Right atrium auricular region (tissue), 2 donors: ENCODE measurements at regions not wholly inside any gene's neighbourhood (a gene's known extent, or its start where the extent isn't known, plus 50 kb on each side); places are given as distances from the start of the nearest gene placed in this dataset.
"Not testable (repeated sequence)": the region's sequence is repeated elsewhere in the genome, so short reads cannot be mapped to it uniquely, and the experiment has no call there.

ENCODE experiments used
- DNase-seq: peaks from one replicate; pipeline ENCODE4 v3.0.0-alpha.2; 2019; ENCODE audit warnings: low spot score
- H3K27ac ChIP-seq, 2 donors: fragments of 200-600 bp; sonication (generic); 1 replicate in 1 of 2; 2 replicates in 1 of 2; pipeline ENCODE4 v1.5.1; 2016 to 2019
- H3K27me3 ChIP-seq, 2 donors: fragments of 200-600 bp; sonication (generic); one replicate each; pipeline versions ENCODE4 v1.5.1 to v1.6.0; 2017 to 2019
- H3K36me3 ChIP-seq: fragments of 200-600 bp; sonication (generic); one replicate; pipeline ENCODE4 v1.5.1; 2016
- H3K4me1 ChIP-seq, 2 donors: fragments of 200-600 bp; sonication (generic); one replicate each; pipeline versions ENCODE4 v1.5.1 to v1.6.0; 2017 to 2019
- H3K4me3 ChIP-seq, 2 donors: fragments of 200-600 bp; sonication (generic); 1 replicate in 1 of 2; 2 replicates in 1 of 2; pipeline ENCODE4 v1.5.1; 2017 to 2019; ENCODE audit warnings: mild to moderate bottlenecking in 1 of 2, moderate library complexity in 1 of 2
- H3K9me3 ChIP-seq, 2 donors: fragments of 200-600 bp; sonication (generic); one replicate each; pipeline ENCODE4 v1.5.1; 2019
- CTCF ChIP-seq, 2 donors: fragments of 200-600 bp; sonication (generic); IDR thresholded peaks; one replicate each; pipeline ENCODE4 v1.5.1; 2019; ENCODE audit warnings: antibody characterized with exemption in 2 of 2

GRCh38 chr1:214862421-214862820 is 220.1 kb upstream of the KCNK2 start:
- Histone ChIP-seq H3K27ac (no peak overlapping the region), H3K4me1 (no peaks in the 10 kb centered on the region), H3K4me3 (no peak overlapping the region), H3K9me3 (no peaks in the 10 kb centered on the region), H3K36me3 (no peaks in the 10 kb centered on the region), H3K27me3 (no peaks in the 10 kb centered on the region)
- no peak for DNase-seq
- no peak for TF ChIP-seq CTCF (IDR thresholded peaks at IDR 0.05)

GRCh38 chr1:214864896-214865688 is 217.4 kb upstream of the KCNK2 start:
- no peak for TF ChIP-seq CTCF (IDR thresholded peaks at IDR 0.05)
- H3K9me3 ChIP-seq = no peaks in the 10 kb centered on the region
- DNase-seq = no peak
- H3K4me1 ChIP-seq = no peaks in the 10 kb centered on the region
- no peak overlapping the region for H3K4me3 ChIP-seq
- H3K36me3 ChIP-seq = no peaks in the 10 kb centered on the region
- H3K27ac ChIP-seq = no peak overlapping the region
- no peaks in the 10 kb centered on the region for H3K27me3 ChIP-seq

DNA sequence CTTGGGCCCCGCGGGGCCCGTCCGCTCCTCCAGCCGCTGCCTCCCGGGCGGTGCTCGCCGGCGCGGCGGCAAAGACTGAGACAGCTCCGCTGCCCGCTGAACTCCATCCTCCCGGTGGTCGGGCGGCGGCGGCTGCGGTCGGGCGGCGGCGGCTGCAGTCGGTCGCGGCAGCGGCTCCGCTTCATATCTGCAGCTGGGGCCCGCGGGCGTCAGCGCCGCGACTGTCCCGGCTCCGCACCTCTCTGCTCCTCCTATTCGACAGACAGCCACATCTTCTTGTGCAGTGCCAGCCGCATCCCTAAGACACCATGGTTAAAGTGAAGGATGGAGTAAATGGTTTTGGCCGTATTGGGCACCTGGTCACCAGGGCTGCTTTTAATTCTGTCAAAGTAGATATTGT is 212.1 kb upstream of the KCNK2 start:
- H3K4me3 ChIP-seq, H3K27me3 ChIP-seq, H3K4me1 ChIP-seq, DNase-seq, H3K27ac ChIP-seq, H3K36me3 ChIP-seq, H3K9me3 ChIP-seq: not testable (repeated sequence)

- no peaks in the 10 kb centered on the region for H3K36me3 ChIP-seq
- H3K4me3 ChIP-seq = no peak overlapping the region
- TF ChIP-seq CTCF (IDR thresholded peaks at IDR 0.05) = no peak
- H3K4me1 ChIP-seq = no peaks in the 10 kb centered on the region
- DNase-seq = no peak
- no peaks in the 10 kb centered on the region for H3K9me3 ChIP-seq
- no peaks in the 10 kb centered on the region for H3K27me3 ChIP-seq
- H3K27ac ChIP-seq = no peak overlapping the region
Observed at GRCh38 chr1:214880956-214881355, 201.6 kb upstream of the KCNK2 start.

DNA sequence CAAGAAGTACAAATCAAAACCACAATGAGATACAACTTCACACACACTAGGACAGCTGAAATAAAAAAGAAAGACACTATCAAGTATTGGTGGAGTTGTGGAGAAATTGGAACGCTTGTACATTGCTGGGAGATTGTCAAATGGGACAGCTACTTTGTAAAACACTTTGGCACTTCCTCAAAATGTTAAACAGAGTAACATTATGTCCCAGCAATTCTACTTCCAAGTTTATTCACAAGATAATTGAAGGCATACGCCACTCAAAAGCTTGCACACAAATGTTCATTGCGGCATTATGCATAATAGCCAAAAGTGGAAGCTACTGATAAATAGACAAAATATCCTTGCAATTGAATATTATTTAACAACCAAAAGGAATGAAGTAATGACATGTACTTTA is 199.9 kb upstream of the KCNK2 start:
- H3K4me1 ChIP-seq = no peaks in the 10 kb centered on the region
- TF ChIP-seq CTCF (IDR thresholded peaks at IDR 0.05) = no peak
- DNase-seq = no peak
- no peaks in the 10 kb centered on the region for H3K36me3 ChIP-seq
- H3K27me3 ChIP-seq = no peaks in the 10 kb centered on the region
- no peak overlapping the region for H3K4me3 ChIP-seq
- H3K27ac ChIP-seq = no peak overlapping the region
- no peaks in the 10 kb centered on the region for H3K9me3 ChIP-seq

GRCh38 chr1:214895011-214895600 is 187.4 kb upstream of the KCNK2 start:
- Histone ChIP-seq H3K9me3 (peaks cover 0 to 10% of the 10 kb centered on the region in 2 donors), H3K4me1 (no peaks in the 10 kb centered on the region), H3K27ac (no peak overlapping the region), H3K27me3 (no peaks in the 10 kb centered on the region), H3K36me3 (no peaks in the 10 kb centered on the region), H3K4me3 (no peak overlapping the region)
- TF ChIP-seq CTCF (IDR thresholded peaks at IDR 0.05) = no peak
- DNase-seq = no peak
